Uterus (tissue), 3 donors: ENCODE measurements at regions not wholly inside any gene's neighbourhood (a gene's known extent, or its start where the extent isn't known, plus 50 kb on each side); places are given as distances from the start of the nearest gene placed in this dataset.

ENCODE experiments used
- DNase-seq, 2 donors: peaks; one replicate each; pipeline ENCODE4 v3.0.0-alpha.2; 2019 to 2020
- H3K27ac ChIP-seq, 2 donors: fragments of 200-600 bp; sonication (generic); 1 replicate in 1 of 2; 2 replicates in 1 of 2; pipeline ENCODE4 v1.5.1; 2016 to 2018
- H3K27me3 ChIP-seq, 2 donors: fragments of 200-600 bp; sonication (generic); one replicate each; pipeline ENCODE4 v1.5.1; 2018 to 2019; ENCODE audit warnings: control low read depth in 1 of 2
- H3K36me3 ChIP-seq, 2 donors: fragments of 200-600 bp; sonication (generic); one replicate each; pipeline ENCODE4 v1.5.1; 2019; ENCODE audit warnings: control low read depth in 1 of 2
- H3K4me1 ChIP-seq, 2 donors: fragments of 200-600 bp; sonication (generic); one replicate each; pipeline ENCODE4 v1.5.1; 2018 to 2019; ENCODE audit warnings: control low read depth in 1 of 2
- H3K4me3 ChIP-seq, 2 donors: fragments of 200-600 bp; sonication (generic); 1 replicate in 1 of 2; 2 replicates in 1 of 2; pipeline ENCODE4 v1.5.1; 2018 to 2019; ENCODE audit warnings: mild to moderate bottlenecking in 1 of 2
- H3K9me3 ChIP-seq, 2 donors: fragments of 200-600 bp; sonication (generic); one replicate each; pipeline ENCODE4 v1.5.1; 2019; ENCODE audit warnings: control low read depth in 1 of 2
- CTCF ChIP-seq, 4 experiments: fragments of 200-600 bp in 2 of 4; fragments of 450-650 bp in 2 of 4; sonication (generic) in 2 of 4; IDR thresholded peaks; one replicate each; pipeline ENCODE4 v1.5.1; 2016 to 2019; ENCODE audit warnings: antibody characterized with exemption in 4 of 4, mild to moderate bottlenecking in 2 of 4, moderate library complexity in 1 of 4
- POLR2A ChIP-seq, 2 donors: fragments of 450-650 bp; IDR thresholded peaks; one replicate each; pipeline ENCODE4 v1.6.1; 2016; ENCODE audit warnings: antibody characterized with exemption in 2 of 2, mild to moderate bottlenecking in 1 of 2, moderate library complexity in 1 of 2
- intact Hi-C: fragments of 100-400 bp; cut with DNase I; formaldehyde crosslinking; loops from one replicate; pipeline ENCODE4 v1.15.1; 2023; ENCODE audit warnings: low total_unique reads
- donor health status: DM: yes; HTN: yes; CAD: no.

GRCh38 chr6:100093405-100093804 lies 99.4 kb upstream of the MCHR2 start:
- Histone ChIP-seq H3K4me1 (no peaks in the 10 kb centered on the region), H3K4me3 (no peak overlapping the region), H3K36me3 (no peaks in the 10 kb centered on the region), H3K27ac (no peak overlapping the region), H3K9me3 (no peaks in the 10 kb centered on the region), H3K27me3 (no peaks in the 10 kb centered on the region)
- intact Hi-C loops = no loop called here
- TF ChIP-seq CTCF (IDR thresholded peaks at IDR 0.05) = no peak
- TF ChIP-seq POLR2A (IDR thresholded peaks at IDR 0.05) = no peak
- DNase-seq = no peak

- Histone ChIP-seq H3K27ac (no peak overlapping the region), H3K27me3 (no peaks in the 10 kb centered on the region), H3K9me3 (no peaks in the 10 kb centered on the region), H3K4me1 (no peaks in the 10 kb centered on the region), H3K36me3 (no peaks in the 10 kb centered on the region), H3K4me3 (no peak overlapping the region)
- no peak for DNase-seq
- intact Hi-C loops = no loop called here
- TF ChIP-seq POLR2A (IDR thresholded peaks at IDR 0.05) (no peak), CTCF (IDR thresholded peaks at IDR 0.05) (no peak)
Measured at GRCh38 chr6:100088009-100088408, 94.0 kb upstream of the MCHR2 start.

GRCh38 chr6:100084991-100085364 lies 91.0 kb upstream of the MCHR2 start:
- no peaks in the 10 kb centered on the region for H3K36me3 ChIP-seq
- no peaks in the 10 kb centered on the region for H3K9me3 ChIP-seq
- TF ChIP-seq CTCF (IDR thresholded peaks at IDR 0.05) (no peak), POLR2A (IDR thresholded peaks at IDR 0.05) (no peak)
- H3K27ac ChIP-seq = no peak overlapping the region
- no peaks in the 10 kb centered on the region for H3K4me1 ChIP-seq
- H3K27me3 ChIP-seq = no peaks in the 10 kb centered on the region
- H3K4me3 ChIP-seq = no peak overlapping the region
- intact Hi-C loops = no loop called here
- DNase-seq = no peak

- intact Hi-C loops = no loop called here
- Histone ChIP-seq H3K9me3 (no peaks in the 10 kb centered on the region), H3K4me1 (no peaks in the 10 kb centered on the region), H3K27me3 (no peaks in the 10 kb centered on the region), H3K36me3 (no peaks in the 10 kb centered on the region), H3K27ac (no peak overlapping the region), H3K4me3 (no peak overlapping the region)
- no peak for DNase-seq
- TF ChIP-seq CTCF (IDR thresholded peaks at IDR 0.05) = no peak
- no peak for TF ChIP-seq POLR2A (IDR thresholded peaks at IDR 0.05)
Measured at GRCh38 chr6:100084316-100084990, 90.4 kb upstream of the MCHR2 start.

- Histone ChIP-seq H3K27ac (no peak overlapping the region), H3K4me3 (no peak overlapping the region), H3K9me3 (no peaks in the 10 kb centered on the region), H3K27me3 (no peaks in the 10 kb centered on the region), H3K36me3 (no peaks in the 10 kb centered on the region), H3K4me1 (no peaks in the 10 kb centered on the region)
- TF ChIP-seq CTCF (IDR thresholded peaks at IDR 0.05) (no peak), POLR2A (IDR thresholded peaks at IDR 0.05) (no peak)
- DNase-seq = no peak
- intact Hi-C loops = no loop called here
Measured at GRCh38 chr6:100078509-100078908, 84.5 kb upstream of the MCHR2 start.
